IMR-90 (cell line): ENCODE measurements at regions not wholly inside any gene's neighbourhood (a gene's known extent, or its start where the extent isn't known, plus 50 kb on each side); places are given as distances from the start of the nearest gene placed in this dataset.

ENCODE experiments used
- ATAC-seq: fragments of 200-7000 bp; cut with Tn5 transposase; 2 replicates; pipeline ENCODE4 v1.9.1; 2020; ENCODE audit warnings: low read depth, mild to moderate bottlenecking, moderate library complexity
- BruUV-seq: library from RNA; stranded (reverse); fragments of 400-500 nt; replicated peaks from 2 replicates; lab custom pipeline; 2021; lab: Mats Ljungman, UMichigan
- CTCF ChIA-PET: fragments of 300-600 bp; formaldehyde crosslinking; extraction: SDS; loops from one replicate; lab custom pipeline; 2021; ENCODE audit warnings: antibody characterized with exemption; lab: Yijun Ruan, JAX
- POLR2A ChIA-PET: fragments of 300-600 bp; sonication (Branson Sonifier 250); formaldehyde crosslinking; loops from one replicate; lab custom pipeline; 2022; ENCODE audit warnings: antibody characterized with exemption; ENCODE audit not compliant: unreplicated experiment; lab: Charles Lee
- DNase-seq: peaks from one replicate; pipeline ENCODE4 v3.0.0; 2013
- H2AFZ ChIP-seq: replicated peaks from 2 replicates; pipeline ENCODE3; 2013; ENCODE audit warnings: low read length, mild to moderate bottlenecking; ENCODE audit not compliant: poor library complexity
- H2AK5ac ChIP-seq: 2 replicates; pipeline ENCODE4 v1.6.1; 2013; ENCODE audit warnings: low read depth, low read length, inconsistent platforms
- H2AK9ac ChIP-seq: replicated peaks from 2 replicates; pipeline ENCODE3; 2013; ENCODE audit warnings: mild to moderate bottlenecking, low read depth, low read length, moderate library complexity; ENCODE audit not compliant: poor library complexity
- H2BK120ac ChIP-seq: 2 replicates; pipeline ENCODE4 v1.6.1; 2013; ENCODE audit warnings: low read depth, low read length, inconsistent platforms
- H2BK15ac ChIP-seq: 3 replicates; pipeline ENCODE4 v1.6.1; 2013; ENCODE audit warnings: low read depth, low read length, inconsistent platforms
- H2BK20ac ChIP-seq: 2 replicates; pipeline ENCODE4 v1.6.1; 2013; ENCODE audit warnings: low read depth, mild to moderate bottlenecking, inconsistent platforms, low read length, moderate library complexity
- H2BK5ac ChIP-seq: 2 replicates; pipeline ENCODE4 v1.6.1; 2013; ENCODE audit warnings: mild to moderate bottlenecking, low read depth, low read length, inconsistent platforms; ENCODE audit not compliant: poor library complexity, severe bottlenecking
- H3K14ac ChIP-seq: replicated peaks from 2 replicates; pipeline ENCODE4 v1.6.1; 2013; ENCODE audit warnings: low read depth, low read length, inconsistent platforms
- H3K18ac ChIP-seq: 2 replicates; pipeline ENCODE4 v1.6.1; 2013; ENCODE audit warnings: low read depth, low read length, control low read depth
- H3K23ac ChIP-seq: 2 replicates; pipeline ENCODE4 v1.6.1; 2013; ENCODE audit warnings: low read depth, low read length, inconsistent platforms
- H3K27ac ChIP-seq: 2 replicates; pipeline ENCODE4 v1.5.1; 2013; ENCODE audit warnings: mild to moderate bottlenecking, control low read depth, low read length; ENCODE audit not compliant: insufficient read depth
- H3K27me3 ChIP-seq: 2 replicates; pipeline ENCODE4 v1.6.1; 2013; ENCODE audit warnings: low read length; ENCODE audit not compliant: control insufficient read depth, insufficient read depth
- H3K36me3 ChIP-seq: 2 replicates; pipeline ENCODE4 v1.6.1; 2013; ENCODE audit warnings: low read length, mixed read lengths; ENCODE audit not compliant: control insufficient read depth, insufficient read depth
- H3K4ac ChIP-seq: 2 replicates; pipeline ENCODE4 v1.6.1; 2013; ENCODE audit warnings: low read depth, low read length, inconsistent platforms
- H3K4me1 ChIP-seq: 2 replicates; pipeline ENCODE4 v1.6.1; 2013; ENCODE audit warnings: low read length, mixed read lengths; ENCODE audit not compliant: control insufficient read depth, insufficient read depth
- H3K4me2 ChIP-seq: 2 replicates; pipeline ENCODE4 v1.6.1; 2013; ENCODE audit warnings: low read depth, mild to moderate bottlenecking, control low read depth, low read length, moderate library complexity
- H3K4me3 ChIP-seq: 2 replicates; pipeline ENCODE4 v1.5.1; 2013; ENCODE audit warnings: low read depth, mild to moderate bottlenecking, control low read depth, low read length, moderate library complexity; ENCODE audit not compliant: insufficient read depth
- H3K56ac ChIP-seq: 2 replicates; pipeline ENCODE4 v1.6.1; 2013; ENCODE audit warnings: low read length, inconsistent platforms; ENCODE audit not compliant: insufficient read depth; ENCODE audit errors: extremely low read depth
- H3K79me1 ChIP-seq, 2 experiments: 2 replicates each; pipeline ENCODE4 v1.6.1; 2013; ENCODE audit warnings: low read length in 2 of 2, inconsistent platforms in 1 of 2, low read depth in 1 of 2
- H3K9ac ChIP-seq: 2 replicates; pipeline ENCODE4 v1.6.1; 2013; ENCODE audit warnings: low read depth, low read length, control low read depth
- H3K9me1 ChIP-seq: 2 replicates; pipeline ENCODE4 v1.6.1; 2013; ENCODE audit warnings: low read length, inconsistent platforms; ENCODE audit not compliant: insufficient read depth
- H3K9me3 ChIP-seq: 2 replicates; pipeline ENCODE4 v1.6.1; 2013; ENCODE audit warnings: low read length; ENCODE audit not compliant: control insufficient read depth, insufficient read depth
- H4K20me1 ChIP-seq: 2 replicates; pipeline ENCODE4 v1.6.1; 2013; ENCODE audit warnings: low read length, inconsistent platforms; ENCODE audit not compliant: insufficient read depth
- H4K5ac ChIP-seq: 2 replicates; pipeline ENCODE4 v1.6.1; 2013; ENCODE audit warnings: mild to moderate bottlenecking, low read depth, low read length, control low read depth
- H4K8ac ChIP-seq, 2 experiments: 2 replicates each; pipeline ENCODE4 v1.6.1; 2013; ENCODE audit warnings: low read depth in 2 of 2, low read length in 2 of 2, control low read depth in 1 of 2, inconsistent platforms in 1 of 2
- H4K91ac ChIP-seq: 2 replicates; pipeline ENCODE4 v1.6.1; 2013; ENCODE audit warnings: low read depth, low read length, inconsistent platforms; ENCODE audit not compliant: insufficient read depth
- BHLHE40 ChIP-seq: fragments of 150-350 bp; IDR thresholded peaks from 2 replicates; pipeline ENCODE4 v1.6.1; 2016; ENCODE audit warnings: mild to moderate bottlenecking, low read depth, low read length
- CEBPB ChIP-seq: IDR thresholded peaks from 2 replicates; pipeline ENCODE4 v1.6.1; 2012; ENCODE audit warnings: low read depth, low read length, improper control_type of control experiment
- CHD1 ChIP-seq: IDR thresholded peaks from 2 replicates; pipeline ENCODE4 v1.6.1; 2012; ENCODE audit warnings: low read depth, low read length, improper control_type of control experiment
- FOS ChIP-seq: fragments of 150-350 bp; IDR thresholded peaks from 2 replicates; pipeline ENCODE4 v1.6.1; 2016; ENCODE audit warnings: low read depth, low read length
- MAFK ChIP-seq: IDR thresholded peaks from 2 replicates; pipeline ENCODE4 v1.6.1; 2012; ENCODE audit warnings: low read depth, low read length, improper control_type of control experiment
- MAZ ChIP-seq: IDR thresholded peaks from 2 replicates; pipeline ENCODE4 v1.6.1; 2012; ENCODE audit warnings: low read depth, mild to moderate bottlenecking, low read length, improper control_type of control experiment, moderate library complexity, borderline replicate concordance
- MXI1 ChIP-seq: IDR thresholded peaks from 2 replicates; pipeline ENCODE4 v1.6.1; 2012; ENCODE audit warnings: low read depth, mild to moderate bottlenecking, low read length, moderate library complexity, borderline replicate concordance
- NFE2L2 ChIP-seq: fragments of 150-350 bp; IDR thresholded peaks from 2 replicates; pipeline ENCODE4 v1.6.1; 2016; ENCODE audit warnings: low read depth, mild to moderate bottlenecking, low read length
- POLR2A ChIP-seq: IDR thresholded peaks from 2 replicates; pipeline ENCODE4 v1.6.1; 2012; ENCODE audit warnings: mild to moderate bottlenecking, low read depth, low read length
- RAD21 ChIP-seq: IDR thresholded peaks from 2 replicates; pipeline ENCODE4 v1.6.1; 2012; ENCODE audit warnings: low read length, improper control_type of control experiment
- RCOR1 ChIP-seq: IDR thresholded peaks from 2 replicates; pipeline ENCODE4 v1.6.1; 2012; ENCODE audit warnings: mild to moderate bottlenecking, low read length, improper control_type of control experiment; ENCODE audit not compliant: insufficient replicate concordance
- RFX5 ChIP-seq: IDR thresholded peaks from 2 replicates; pipeline ENCODE4 v1.8.0; 2012; ENCODE audit warnings: low read depth, mild to moderate bottlenecking, low read length, moderate library complexity
- SMC3 ChIP-seq: fragments of 150-350 bp; IDR thresholded peaks from 2 replicates; pipeline ENCODE4 v1.6.1; 2016; ENCODE audit warnings: low read depth, mild to moderate bottlenecking, antibody characterized with exemption, low read length, moderate library complexity
- WGBS, 2 experiments: methylation state at CpG; one replicate each; pipeline versions ENCODE4 v1.1.5 to v1.1.7; 2013; ENCODE audit warnings: missing lambda C conversion rate in 2 of 2; ENCODE audit not compliant: insufficient read length in 1 of 2; ENCODE audit errors: extremely low coverage in 2 of 2; 5-methylcytosine and 5-hydroxymethylcytosine counted together
- dilution Hi-C: fragments of 300-500 bp; cut with HindIII; formaldehyde crosslinking; loops from one replicate; pipeline ENCODE4 v1.14.3; 2018; ENCODE audit warnings: low sequenced_read_pairs; ENCODE audit not compliant: unreplicated experiment
- in situ Hi-C: fragments of 300-500 bp; cut with MboI; formaldehyde crosslinking; loops from 3 replicates; pipeline ENCODE4 v1.14.3; 2019; ENCODE audit warnings: low sequenced_read_pairs, inconsistent platforms, mixed read lengths
- intact Hi-C: fragments of 100-400 bp; cut with micrococcal nuclease; formaldehyde crosslinking; loops from 2 replicates; pipeline ENCODE4 v1.10.0; 2022
- TF ChIP-seq, protein P1 (sequence below): conservative IDR thresholded peaks from 2 replicates; pipeline ENCODE4 v1.5.1; 2012; ENCODE audit warnings: mild to moderate bottlenecking, low read depth, low read length, improper control_type of control experiment
- TF ChIP-seq, protein P2 (sequence below): fragments of 150-350 bp; IDR thresholded peaks from 2 replicates; pipeline ENCODE4 v1.6.1; 2017; ENCODE audit warnings: mild to moderate bottlenecking, antibody characterized with exemption, low read length, low read depth
- TF ChIP-seq, protein P3 (sequence below): fragments of 150-350 bp; IDR thresholded peaks from 2 replicates; pipeline ENCODE4 v1.6.1; 2016; ENCODE audit warnings: low read depth, mild to moderate bottlenecking, low read length, moderate library complexity, borderline replicate concordance

DNA sequence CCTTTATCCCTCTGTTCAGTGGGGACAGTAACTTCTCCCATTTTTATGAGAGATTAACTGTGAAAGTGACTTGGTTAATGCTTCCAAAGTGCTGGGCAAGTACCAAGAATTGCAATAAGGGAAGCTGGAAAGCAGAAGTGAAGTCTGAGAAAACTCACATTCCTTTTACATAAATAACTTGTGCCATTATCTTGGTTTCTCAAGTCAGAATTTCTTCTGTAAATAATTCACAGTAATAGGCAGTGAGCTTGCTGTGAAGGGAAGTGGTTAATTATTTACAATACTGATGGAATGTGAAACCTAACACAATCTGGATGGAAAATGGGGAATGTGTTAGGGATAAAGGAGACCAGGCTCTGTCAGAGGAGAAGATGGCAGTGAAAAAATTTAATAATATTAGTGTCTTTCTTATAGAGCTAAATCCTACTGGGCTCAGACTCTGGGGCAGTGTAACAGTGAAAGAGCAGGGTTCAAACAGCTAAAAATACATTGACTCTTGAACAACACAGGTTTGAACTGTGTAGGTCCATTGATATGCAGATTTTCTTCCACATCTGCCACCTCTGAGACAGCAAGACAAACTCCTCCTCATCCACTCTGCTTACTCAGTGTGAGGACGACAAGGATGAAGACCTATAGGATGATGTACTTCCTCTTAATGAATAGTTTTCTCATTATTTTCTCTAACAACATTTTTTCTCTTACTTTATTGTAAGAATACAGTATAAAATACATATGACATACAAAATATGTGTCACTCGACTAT lies 251.5 kb upstream of the ISX start:
- BruUV-seq: no TSS peak
- H4K91ac ChIP-seq: no peak overlapping the region
- H3K79me1 ChIP-seq: no peaks in the 10 kb centered on the region
- CTCF ChIA-PET: no interaction called here
- no peak overlapping the region for H3K4me2 ChIP-seq
- no peaks in the 10 kb centered on the region for H4K20me1 ChIP-seq
- no peak overlapping the region for H2BK15ac ChIP-seq
- no peak overlapping the region for H4K5ac ChIP-seq
- H3K27me3 ChIP-seq: no peaks in the 10 kb centered on the region
- DNase-seq (no peak), ATAC-seq (no peak)
- no peak overlapping the region for H3K9ac ChIP-seq
- TF ChIP-seq RCOR1 (no peak), SMC3 (no peak), RAD21 (no peak), NFE2L2 (no peak), MAFK (no peak), BHLHE40 (no peak), MAZ (no peak), MXI1 (no peak), RFX5 (no peak), CHD1 (no peak), POLR2A (no peak), FOS (no peak), CEBPB (no peak)
- TF ChIP-seq, protein P1, sequence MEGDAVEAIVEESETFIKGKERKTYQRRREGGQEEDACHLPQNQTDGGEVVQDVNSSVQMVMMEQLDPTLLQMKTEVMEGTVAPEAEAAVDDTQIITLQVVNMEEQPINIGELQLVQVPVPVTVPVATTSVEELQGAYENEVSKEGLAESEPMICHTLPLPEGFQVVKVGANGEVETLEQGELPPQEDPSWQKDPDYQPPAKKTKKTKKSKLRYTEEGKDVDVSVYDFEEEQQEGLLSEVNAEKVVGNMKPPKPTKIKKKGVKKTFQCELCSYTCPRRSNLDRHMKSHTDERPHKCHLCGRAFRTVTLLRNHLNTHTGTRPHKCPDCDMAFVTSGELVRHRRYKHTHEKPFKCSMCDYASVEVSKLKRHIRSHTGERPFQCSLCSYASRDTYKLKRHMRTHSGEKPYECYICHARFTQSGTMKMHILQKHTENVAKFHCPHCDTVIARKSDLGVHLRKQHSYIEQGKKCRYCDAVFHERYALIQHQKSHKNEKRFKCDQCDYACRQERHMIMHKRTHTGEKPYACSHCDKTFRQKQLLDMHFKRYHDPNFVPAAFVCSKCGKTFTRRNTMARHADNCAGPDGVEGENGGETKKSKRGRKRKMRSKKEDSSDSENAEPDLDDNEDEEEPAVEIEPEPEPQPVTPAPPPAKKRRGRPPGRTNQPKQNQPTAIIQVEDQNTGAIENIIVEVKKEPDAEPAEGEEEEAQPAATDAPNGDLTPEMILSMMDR: no peak
- TF ChIP-seq, protein P2, sequence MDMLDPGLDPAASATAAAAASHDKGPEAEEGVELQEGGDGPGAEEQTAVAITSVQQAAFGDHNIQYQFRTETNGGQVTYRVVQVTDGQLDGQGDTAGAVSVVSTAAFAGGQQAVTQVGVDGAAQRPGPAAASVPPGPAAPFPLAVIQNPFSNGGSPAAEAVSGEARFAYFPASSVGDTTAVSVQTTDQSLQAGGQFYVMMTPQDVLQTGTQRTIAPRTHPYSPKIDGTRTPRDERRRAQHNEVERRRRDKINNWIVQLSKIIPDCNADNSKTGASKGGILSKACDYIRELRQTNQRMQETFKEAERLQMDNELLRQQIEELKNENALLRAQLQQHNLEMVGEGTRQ: no peak
- TF ChIP-seq, protein P3, sequence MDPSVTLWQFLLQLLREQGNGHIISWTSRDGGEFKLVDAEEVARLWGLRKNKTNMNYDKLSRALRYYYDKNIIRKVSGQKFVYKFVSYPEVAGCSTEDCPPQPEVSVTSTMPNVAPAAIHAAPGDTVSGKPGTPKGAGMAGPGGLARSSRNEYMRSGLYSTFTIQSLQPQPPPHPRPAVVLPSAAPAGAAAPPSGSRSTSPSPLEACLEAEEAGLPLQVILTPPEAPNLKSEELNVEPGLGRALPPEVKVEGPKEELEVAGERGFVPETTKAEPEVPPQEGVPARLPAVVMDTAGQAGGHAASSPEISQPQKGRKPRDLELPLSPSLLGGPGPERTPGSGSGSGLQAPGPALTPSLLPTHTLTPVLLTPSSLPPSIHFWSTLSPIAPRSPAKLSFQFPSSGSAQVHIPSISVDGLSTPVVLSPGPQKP: no peak
- H2AFZ ChIP-seq: no peak overlapping the region
- in situ Hi-C loops: no loop called here
- WGBS, 2 experiments: no CpG with 5 or more reads among the region's 2 CpGs
- H3K9me1 ChIP-seq: no peaks in the 10 kb centered on the region
- intact Hi-C loops: no loop called here
- no peak overlapping the region for H3K4ac ChIP-seq
- H3K56ac ChIP-seq: no peak overlapping the region
- no peak overlapping the region for H2BK5ac ChIP-seq
- no peak overlapping the region for H3K14ac ChIP-seq
- no peak overlapping the region for H3K18ac ChIP-seq
- H2AK5ac ChIP-seq: no peak overlapping the region
- H3K36me3 ChIP-seq: no peaks in the 10 kb centered on the region
- H3K23ac ChIP-seq: no peak overlapping the region
- dilution Hi-C loops: no loop called here
- no peak overlapping the region for H2BK20ac ChIP-seq
- H2BK120ac ChIP-seq: no peak overlapping the region
- no peak overlapping the region for H4K8ac ChIP-seq
- no peak overlapping the region for H3K27ac ChIP-seq
- no peak overlapping the region for H3K4me3 ChIP-seq
- H3K4me1 ChIP-seq: no peaks in the 10 kb centered on the region
- POLR2A ChIA-PET: no interaction called here
- peaks cover 11% of the 10 kb centered on the region for H3K9me3 ChIP-seq
- no peak overlapping the region for H2AK9ac ChIP-seq
